PC-3 (cell line): ENCODE measurements at regions not wholly inside any gene's neighbourhood (a gene's known extent, or its start where the extent isn't known, plus 50 kb on each side); places are given as distances from the start of the nearest gene placed in this dataset.
A peak's percentile ranks its signal among the peaks of the same experiment; 100 is the strongest.

Experiments
- ATAC-seq: fragments of 200-7000 bp; cut with Tn5 transposase; 2 replicates; pipeline ENCODE4 v1.9.1; 2020; ENCODE audit warnings: mild to moderate bottlenecking, moderate library complexity
- BruUV-seq: library from RNA; stranded (reverse); fragments of 400-500 nt; replicated peaks from 2 replicates; lab custom pipeline; 2021; lab: Mats Ljungman, UMichigan
- CTCF ChIA-PET: fragments of 300-600 bp; sonication (Branson Sonifier 250); formaldehyde crosslinking; loops from one replicate; lab custom pipeline; 2022; ENCODE audit warnings: antibody characterized with exemption; lab: Charles Lee
- POLR2A ChIA-PET: fragments of 300-600 bp; sonication (Branson Sonifier 250); formaldehyde crosslinking; loops from one replicate; lab custom pipeline; 2022; ENCODE audit warnings: antibody characterized with exemption; ENCODE audit not compliant: unreplicated experiment; lab: Charles Lee
- DNase-seq: peaks from one replicate; pipeline ENCODE4 v3.0.0-alpha.2; 2015
- H2AFZ ChIP-seq: fragments of 300-600 bp; sonication (generic); 2 replicates; pipeline ENCODE4 v1.6.0; 2016; ENCODE audit warnings: antibody characterized with exemption, low read length
- H3F3A ChIP-seq: fragments of 300-600 bp; sonication (generic); one replicate; pipeline ENCODE4 v1.6.0; 2017; ENCODE audit warnings: antibody characterized with exemption, low read length, control low read depth, mild to moderate bottlenecking; ENCODE audit not compliant: unreplicated experiment
- H3K27ac ChIP-seq: fragments of 300-600 bp; sonication (generic); 2 replicates; pipeline ENCODE4 v1.5.1; 2016; ENCODE audit warnings: mild to moderate bottlenecking, low read length
- H3K27me3 ChIP-seq: fragments of 300-600 bp; sonication (generic); 2 replicates; pipeline ENCODE4 v1.6.1; 2016; ENCODE audit warnings: low read length, mixed read lengths
- H3K36me3 ChIP-seq: fragments of 300-600 bp; sonication (generic); 2 replicates; pipeline ENCODE4 v1.6.1; 2016; ENCODE audit warnings: low read depth, mixed run types, low read length, mixed read lengths
- H3K4me1 ChIP-seq: fragments of 300-600 bp; sonication (generic); 2 replicates; pipeline ENCODE4 v1.5.1; 2016; ENCODE audit warnings: low read length; ENCODE audit not compliant: insufficient read depth
- H3K4me2 ChIP-seq: fragments of 300-600 bp; sonication (generic); 2 replicates; pipeline ENCODE4 v1.6.0; 2016; ENCODE audit warnings: low read length
- H3K4me3 ChIP-seq: fragments of 300-600 bp; sonication (generic); 2 replicates; pipeline ENCODE4 v1.5.1; 2016; ENCODE audit warnings: mild to moderate bottlenecking, low read length, mixed read lengths
- H3K79me2 ChIP-seq: fragments of 300-600 bp; sonication (generic); 2 replicates; pipeline ENCODE4 v1.6.1; 2017; ENCODE audit warnings: low read length, mixed read lengths
- H3K9ac ChIP-seq: fragments of 300-600 bp; sonication (generic); 2 replicates; pipeline ENCODE4 v1.6.0; 2016; ENCODE audit warnings: mild to moderate bottlenecking, low read length
- H3K9me2 ChIP-seq: fragments of 300-600 bp; sonication (generic); replicated peaks from 2 replicates; pipeline ENCODE4 v1.6.1; 2016; ENCODE audit warnings: mixed run types, low read length, mixed read lengths
- H3K9me3 ChIP-seq: fragments of 300-600 bp; sonication (generic); 2 replicates; pipeline ENCODE4 v1.6.1; 2016; ENCODE audit warnings: low read length, mixed read lengths
- H4K20me1 ChIP-seq: fragments of 300-600 bp; sonication (generic); 2 replicates; pipeline ENCODE4 v1.6.1; 2016; ENCODE audit warnings: low read length, mixed read lengths
- CTCF ChIP-seq: fragments of 300-600 bp; sonication (generic); conservative IDR thresholded peaks from 2 replicates; pipeline ENCODE4 v1.5.1; 2017; ENCODE audit warnings: antibody characterized with exemption, low read depth, mild to moderate bottlenecking, low read length
- EZH2 ChIP-seq: fragments of 300-600 bp; sonication (generic); IDR thresholded peaks from one replicate; pipeline ENCODE4 v1.6.1; 2017; ENCODE audit warnings: antibody characterized with exemption, mild to moderate bottlenecking, low read length; ENCODE audit not compliant: unreplicated experiment
- EZH2phosphoT487 ChIP-seq: fragments of 300-600 bp; sonication (generic); IDR thresholded peaks from 2 replicates; pipeline ENCODE4 v1.6.1; 2018; ENCODE audit warnings: mild to moderate bottlenecking, antibody characterized with exemption, low read length, borderline replicate concordance
- intact Hi-C: fragments of 100-400 bp; cut with micrococcal nuclease; formaldehyde crosslinking; loops from 2 replicates; pipeline ENCODE4 v1.9.0; 2023

DNA sequence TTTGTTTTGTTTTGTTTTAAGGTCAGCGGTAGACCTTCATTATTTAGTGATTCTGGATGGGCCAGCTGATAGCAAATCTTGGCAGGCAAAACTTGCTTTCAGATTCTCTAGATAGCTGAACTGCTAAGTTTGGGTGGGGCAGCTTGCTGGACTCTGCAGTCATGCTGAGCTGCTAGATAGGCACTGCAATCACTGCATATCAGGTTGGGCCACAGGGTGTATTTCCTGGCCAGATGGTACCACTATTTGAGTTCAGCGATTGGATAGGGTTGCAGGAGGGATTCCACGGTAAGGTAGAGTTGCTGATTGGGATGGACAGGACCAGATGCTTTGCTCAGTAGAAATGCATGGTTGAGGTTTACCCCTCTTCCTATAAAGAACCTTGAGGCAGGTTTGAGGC, 579.3 kb upstream of the ADGRL4 start:
- Histone ChIP-seq H3K4me3 (no peak overlapping the region), H3K9me2 (no peaks in the 10 kb centered on the region), H3K4me1 (no peaks in the 10 kb centered on the region), H3K4me2 (no peak overlapping the region), H3K79me2 (no peaks in the 10 kb centered on the region), H3K9me3 (no peaks in the 10 kb centered on the region), H2AFZ (no peak overlapping the region), H4K20me1 (no peaks in the 10 kb centered on the region), H3K27ac (no peak overlapping the region), H3K36me3 (no peaks in the 10 kb centered on the region), H3K27me3 (no peaks in the 10 kb centered on the region), H3K9ac (no peak overlapping the region), H3F3A (no peaks in the 10 kb centered on the region)
- TF ChIP-seq EZH2 (no peak), EZH2phosphoT487 (no peak), CTCF (no peak)
- POLR2A ChIA-PET: no interaction called here
- no TSS peak for BruUV-seq
- intact Hi-C loops: loop anchor here (5.0 to 10.0 kb wide), 4 partner anchors 88 to 379 kb away; no protein-coding TSS in a partner anchor
- ATAC-seq (no peak), DNase-seq (no peak)
- CTCF ChIA-PET: no interaction called here

DNA sequence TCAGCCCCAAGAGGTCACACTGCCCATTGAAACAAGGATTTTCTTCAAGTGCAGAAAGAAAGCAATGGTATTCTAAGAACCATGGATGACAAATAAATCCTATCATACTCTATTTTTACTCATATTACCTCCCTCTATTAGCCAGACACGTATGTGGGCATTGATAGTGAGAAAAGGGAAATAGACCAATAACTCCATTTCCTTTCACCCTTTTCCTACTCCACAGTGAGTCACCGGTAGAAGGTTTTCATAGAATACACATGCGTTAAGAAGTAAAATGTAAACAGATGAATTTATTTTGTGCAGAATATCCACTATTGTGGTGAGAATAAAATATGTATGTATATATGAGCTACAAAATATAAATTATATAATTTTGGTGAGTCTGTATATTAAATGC, 568.9 kb upstream of the ADGRL4 start:
- BruUV-seq: no TSS peak
- no peak overlapping the region for H3K9ac ChIP-seq
- TF ChIP-seq EZH2phosphoT487 (no peak), CTCF (no peak), EZH2 (no peak)
- DNase-seq (peak; percentile 46), ATAC-seq (peak; percentile 84)
- intact Hi-C loops: no loop called here
- no peaks in the 10 kb centered on the region for H3K9me3 ChIP-seq
- no peak overlapping the region for H3K27ac ChIP-seq
- H3K4me2 ChIP-seq: no peak overlapping the region
- H3K9me2 ChIP-seq: no peaks in the 10 kb centered on the region
- POLR2A ChIA-PET: no interaction called here
- no peak overlapping the region for H3K4me3 ChIP-seq
- H3K36me3 ChIP-seq: no peaks in the 10 kb centered on the region
- no peaks in the 10 kb centered on the region for H3F3A ChIP-seq
- H3K4me1 ChIP-seq: no peaks in the 10 kb centered on the region
- no peak overlapping the region for H2AFZ ChIP-seq
- H3K79me2 ChIP-seq: no peaks in the 10 kb centered on the region
- no peaks in the 10 kb centered on the region for H3K27me3 ChIP-seq
- no peaks in the 10 kb centered on the region for H4K20me1 ChIP-seq
- CTCF ChIA-PET: no interaction called here

- ChIA-PET CTCF (no interaction called here), POLR2A (no interaction called here)
- Histone ChIP-seq H3F3A (no peaks in the 10 kb centered on the region), H3K79me2 (no peaks in the 10 kb centered on the region), H3K9me2 (no peaks in the 10 kb centered on the region), H3K9me3 (no peaks in the 10 kb centered on the region), H3K4me1 (no peaks in the 10 kb centered on the region), H3K4me2 (no peak overlapping the region), H4K20me1 (no peaks in the 10 kb centered on the region), H3K9ac (no peak overlapping the region), H3K4me3 (no peak overlapping the region), H3K36me3 (no peaks in the 10 kb centered on the region), H3K27ac (no peak overlapping the region), H2AFZ (no peak overlapping the region), H3K27me3 (no peaks in the 10 kb centered on the region)
- peak; percentile 50 for ATAC-seq
- no peak for TF ChIP-seq EZH2
- TF ChIP-seq EZH2phosphoT487: no peak
- TF ChIP-seq CTCF: no peak
- BruUV-seq: no TSS peak
- peak; percentile 34 for DNase-seq
- intact Hi-C loops: no loop called here
These were observed 561.9 kb upstream of the ADGRL4 start for GRCh38 chr1:79568411-79568810.
